NAMALWA (cell line): ENCODE measurements at regions not wholly inside any gene's neighbourhood (a gene's known extent, or its start where the extent isn't known, plus 50 kb on each side); places are given as distances from the start of the nearest gene placed in this dataset.
"Not testable (repeated sequence)": the region's sequence is repeated elsewhere in the genome, so short reads cannot be mapped to it uniquely, and the experiment has no call there.

ENCODE experiments used
- DNase-seq: peaks from one replicate; pipeline ENCODE4 v3.0.0-alpha.2; 2015; ENCODE audit warnings: low spot score

DNA sequence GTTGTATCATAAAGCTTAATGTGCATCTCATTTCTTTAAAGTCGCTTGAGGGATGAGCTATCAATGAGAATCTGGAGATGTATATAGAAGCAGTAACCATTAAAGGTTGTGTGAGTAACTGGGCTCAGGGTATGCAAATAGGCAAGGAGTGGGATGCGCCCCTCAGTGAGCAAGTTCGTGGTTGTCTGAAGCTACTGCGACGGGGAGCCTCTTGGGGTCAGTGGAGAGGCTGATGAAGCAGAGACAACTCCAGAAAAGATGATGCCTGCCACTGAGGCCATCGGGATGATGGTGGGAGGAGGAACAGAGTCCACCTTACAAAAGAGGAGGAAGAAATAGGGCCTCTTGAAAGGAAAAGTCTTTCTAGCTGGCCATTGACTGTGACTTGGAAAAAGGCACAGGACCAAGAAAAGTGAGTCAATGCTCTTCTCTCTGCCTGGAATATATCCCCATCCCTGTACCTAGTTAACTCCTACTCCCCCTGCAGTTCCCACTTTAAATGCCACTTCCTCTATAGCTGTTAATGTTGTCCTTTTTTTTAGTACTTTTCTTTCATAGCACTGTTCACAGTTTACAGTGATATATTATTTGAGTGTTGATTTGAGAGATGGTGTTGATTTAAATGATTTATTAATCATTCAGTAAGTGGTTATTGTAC lies 51.4 kb upstream of the LSM6 start:
- peak; percentile 43 for DNase-seq

DNA sequence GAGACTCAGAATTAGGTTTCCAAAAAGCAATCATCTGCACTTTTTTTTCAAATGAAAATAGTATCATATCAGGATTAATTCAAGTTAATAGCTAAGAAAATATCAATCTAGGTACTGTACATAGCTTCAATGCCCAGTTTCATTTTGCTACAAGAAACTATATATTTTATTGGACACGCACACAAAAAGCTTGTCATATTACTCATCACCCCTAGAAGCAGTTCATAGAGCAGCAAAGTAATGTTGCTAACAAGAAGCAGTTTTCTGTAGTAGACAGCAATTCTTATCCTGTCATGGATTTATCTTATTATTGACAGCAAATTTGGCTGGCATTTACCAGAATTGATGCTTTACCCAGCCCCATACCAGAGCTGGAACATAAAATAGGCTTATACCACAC lies 52.3 kb upstream of the LSM6 start:
- DNase-seq: no peak

DNA sequence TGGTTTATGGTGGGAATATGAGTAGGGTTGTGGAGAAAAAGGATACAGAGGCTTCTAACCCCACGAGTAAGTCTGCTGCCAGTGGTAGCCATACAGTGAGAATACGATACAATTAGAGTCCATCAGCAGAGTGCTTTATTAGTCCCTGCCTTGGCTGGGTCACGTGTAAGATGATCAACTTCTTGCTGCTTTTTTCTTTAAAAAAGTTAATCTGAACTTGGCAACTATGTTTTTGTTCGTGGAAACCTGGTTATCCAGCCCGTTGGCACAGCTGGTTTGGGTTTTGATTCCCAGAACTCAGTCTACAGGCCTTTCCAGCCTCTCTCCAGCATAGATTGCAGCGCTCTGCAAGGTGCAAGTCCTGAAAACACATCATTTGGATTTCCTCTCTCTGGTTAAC lies 53.1 kb upstream of the LSM6 start:
- no peak for DNase-seq

DNA sequence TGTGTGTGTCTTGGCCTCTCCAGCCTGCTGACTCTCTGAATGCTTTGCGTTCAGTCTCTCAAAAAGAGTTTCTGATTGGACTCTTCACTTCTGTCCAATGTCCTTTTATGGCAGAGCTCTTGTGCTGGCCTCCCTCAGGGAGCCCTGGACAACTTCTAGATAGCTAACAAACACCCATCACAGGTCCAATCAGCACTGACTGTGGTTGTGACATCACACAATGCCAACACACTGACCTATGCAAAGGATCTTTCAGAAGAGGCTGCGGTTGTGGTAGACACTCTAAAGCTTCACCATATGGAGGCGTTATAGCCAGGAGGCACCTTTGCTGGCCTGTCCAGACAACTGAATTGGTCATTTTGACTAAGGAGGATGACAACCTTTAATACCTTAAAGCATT lies 53.8 kb upstream of the LSM6 start:
- DNase-seq: no peak

DNA sequence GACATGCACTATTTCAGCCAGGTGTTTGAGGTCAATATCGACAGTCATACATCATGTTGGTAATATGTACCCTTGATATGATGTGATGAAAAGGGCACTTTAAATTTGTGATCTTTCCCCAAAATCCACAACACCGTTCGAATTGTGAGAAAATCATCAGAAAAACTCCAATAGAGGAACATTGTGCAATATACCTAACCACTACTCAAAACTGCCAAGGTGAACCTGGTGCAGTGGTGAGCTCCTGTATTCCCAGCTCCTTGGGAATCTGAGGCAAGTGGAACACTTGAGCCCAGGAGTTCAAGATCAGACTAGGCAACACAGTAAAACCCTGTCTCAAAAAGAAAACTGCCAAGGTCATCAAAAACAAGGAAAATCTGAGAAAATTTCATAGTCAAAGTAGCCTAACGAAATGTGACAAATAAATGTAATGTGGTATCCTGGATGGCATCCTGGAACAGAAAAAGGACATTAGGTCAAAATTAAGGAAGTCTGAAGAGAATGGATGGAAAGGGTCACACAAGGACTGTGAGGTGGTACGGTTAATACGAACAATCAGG lies 55.6 kb upstream of the LSM6 start:
- no peak for DNase-seq

DNA sequence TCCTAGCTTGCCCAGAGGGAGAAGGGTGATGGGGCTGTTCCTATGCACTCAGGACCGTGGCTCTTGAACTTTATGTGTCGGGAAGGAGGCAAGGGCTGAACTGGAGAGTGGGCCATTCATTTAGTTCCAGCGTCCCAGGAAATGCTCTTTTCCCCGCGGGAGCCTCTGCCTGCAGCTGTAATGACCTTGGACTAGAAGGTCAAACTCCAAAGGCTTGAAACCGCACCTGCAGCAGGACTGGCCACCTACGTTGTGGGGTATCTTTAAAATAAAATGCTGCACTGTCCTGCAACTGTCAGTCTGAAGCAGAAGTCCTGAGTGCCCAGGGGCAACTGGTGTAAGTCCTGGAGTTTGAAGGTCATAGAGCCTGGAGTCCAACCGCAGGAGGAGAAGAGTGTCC lies 61.5 kb upstream of the LSM6 start:
- DNase-seq: no peak

DNA sequence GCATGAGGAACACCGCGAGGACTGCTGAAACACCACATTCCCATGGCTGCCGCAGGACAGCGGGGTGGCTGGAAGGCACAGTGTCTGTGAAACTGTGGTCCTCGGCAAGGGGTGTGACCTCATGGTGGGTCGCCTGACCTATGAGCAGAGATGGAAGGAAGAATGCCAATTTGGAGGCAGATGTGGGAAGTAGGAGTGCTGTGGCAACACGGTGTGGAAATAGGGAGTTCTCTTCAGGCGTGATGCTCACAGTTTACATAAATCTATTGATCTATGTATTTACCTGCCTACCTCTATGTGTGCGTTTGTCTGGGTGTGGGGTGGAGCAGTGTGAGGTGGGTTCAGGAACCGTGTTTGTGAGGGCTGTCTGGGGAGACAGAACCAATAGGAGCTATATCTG lies 62.3 kb upstream of the LSM6 start:
- DNase-seq: no peak

DNA sequence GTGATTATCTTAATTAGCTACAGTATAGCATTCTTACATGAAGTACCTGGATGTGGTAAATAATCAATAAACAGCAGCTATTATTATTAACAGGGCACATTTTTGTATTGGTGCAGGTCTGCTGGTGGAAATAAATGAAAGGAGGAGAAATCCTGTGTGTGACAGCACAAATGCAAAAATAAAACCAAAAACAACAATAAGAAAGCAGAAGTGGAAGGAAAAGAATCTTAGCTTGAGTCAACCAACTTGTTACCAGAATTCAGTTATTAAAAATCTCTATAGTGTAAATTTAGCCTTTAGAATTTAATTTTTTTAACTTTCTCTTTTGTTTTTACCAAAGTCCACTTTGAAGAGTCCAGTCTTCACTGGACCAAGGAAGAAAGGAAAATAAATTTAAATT lies 63.1 kb upstream of the LSM6 start:
- no peak for DNase-seq

DNA sequence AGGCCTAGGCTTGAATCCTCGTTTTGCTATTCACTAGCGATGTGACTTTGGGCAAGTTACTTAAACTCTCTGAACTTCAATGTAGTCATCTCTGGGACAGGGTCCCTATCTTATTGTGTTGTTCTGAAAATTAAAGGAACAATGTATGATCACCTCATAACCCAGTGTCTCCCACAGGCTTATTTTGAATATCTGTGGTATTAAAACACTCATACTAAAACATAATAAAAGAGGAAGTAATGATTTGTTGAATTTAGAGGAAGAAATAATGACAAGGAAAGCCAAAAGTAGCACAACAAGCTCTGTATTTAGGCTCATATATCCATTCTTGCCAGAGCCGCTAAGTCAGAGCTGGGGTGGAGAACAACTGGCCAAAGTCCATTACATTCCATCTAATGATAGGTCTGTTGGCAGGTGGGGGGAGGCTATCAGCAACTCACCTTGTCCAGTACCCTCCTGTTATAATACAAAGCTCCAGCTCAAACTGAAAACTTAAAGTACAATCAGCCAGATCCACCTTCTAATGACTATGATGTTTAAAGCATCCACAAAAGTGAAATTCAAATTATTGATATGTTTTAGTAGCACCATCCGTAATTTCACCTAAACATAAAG lies 64.5 kb upstream of the LSM6 start:
- DNase-seq: no peak

DNA sequence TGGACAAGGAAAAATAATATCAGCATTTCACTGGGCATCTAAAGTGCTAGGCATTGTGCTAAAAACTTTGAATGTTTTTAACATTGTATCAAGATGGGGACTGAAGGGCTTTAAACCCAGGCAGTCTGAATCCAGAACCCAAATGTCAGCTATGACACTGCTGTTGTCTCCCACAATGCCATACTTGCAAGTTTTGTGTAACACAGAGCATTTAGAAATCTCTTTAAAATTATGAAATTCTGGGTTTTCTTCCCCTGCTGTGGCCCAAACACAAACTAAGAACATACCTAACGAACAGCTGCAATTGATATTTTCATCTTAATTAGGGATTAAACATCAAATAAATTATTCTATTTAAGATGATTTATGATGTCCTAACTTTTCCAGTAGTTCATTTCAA lies 66.8 kb upstream of the LSM6 start:
- no peak for DNase-seq

DNA sequence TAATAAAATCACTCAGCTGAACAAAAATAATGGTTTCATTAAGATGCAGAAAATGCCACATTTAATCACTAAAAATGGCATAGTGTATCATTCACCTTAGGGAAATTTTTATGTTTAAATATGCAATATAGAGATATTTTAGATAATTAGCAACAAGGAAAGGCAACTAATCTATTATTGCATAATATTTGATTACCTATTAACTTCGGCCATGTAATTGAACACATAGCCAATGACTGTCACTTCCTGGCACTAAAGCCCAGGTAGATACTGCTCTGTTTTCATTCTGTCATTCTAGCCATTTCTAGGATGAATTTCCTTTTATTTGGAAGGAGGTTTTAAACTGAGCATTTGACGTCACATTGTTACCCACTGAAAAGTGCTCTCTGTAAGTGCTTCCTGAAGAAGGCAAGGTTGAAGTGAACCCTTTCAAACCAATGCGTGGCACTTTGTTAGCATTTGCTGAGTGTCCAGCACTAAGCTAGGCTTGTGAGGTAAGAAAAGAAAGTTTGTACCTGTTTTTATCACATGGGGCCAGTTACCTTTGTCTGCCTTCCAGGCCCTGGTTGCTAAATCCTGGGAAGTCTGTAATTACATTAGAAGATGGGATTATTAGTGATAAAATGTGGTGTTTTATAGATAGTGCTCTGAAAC lies 67.8 kb upstream of the LSM6 start:
- DNase-seq: no peak

DNA sequence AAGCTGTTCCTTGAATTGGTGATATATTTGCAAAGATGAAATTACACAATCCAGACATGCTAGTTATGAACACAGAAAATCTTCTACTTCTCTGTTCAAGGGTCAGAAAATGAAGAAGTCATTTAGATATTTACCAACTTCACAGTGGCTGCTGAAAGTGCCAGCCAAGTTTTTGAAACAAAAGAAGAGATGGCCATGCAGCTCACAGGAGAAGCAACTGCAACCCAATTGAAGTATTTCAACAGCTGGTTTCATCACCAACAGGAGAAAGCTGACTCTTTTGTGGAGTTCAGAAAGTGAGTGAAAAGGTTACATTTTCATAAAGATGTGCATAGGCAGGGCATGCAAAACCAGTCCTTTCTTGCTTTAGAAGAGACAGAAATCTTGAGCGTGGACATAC lies 70.1 kb upstream of the LSM6 start:
- no peak for DNase-seq

DNA sequence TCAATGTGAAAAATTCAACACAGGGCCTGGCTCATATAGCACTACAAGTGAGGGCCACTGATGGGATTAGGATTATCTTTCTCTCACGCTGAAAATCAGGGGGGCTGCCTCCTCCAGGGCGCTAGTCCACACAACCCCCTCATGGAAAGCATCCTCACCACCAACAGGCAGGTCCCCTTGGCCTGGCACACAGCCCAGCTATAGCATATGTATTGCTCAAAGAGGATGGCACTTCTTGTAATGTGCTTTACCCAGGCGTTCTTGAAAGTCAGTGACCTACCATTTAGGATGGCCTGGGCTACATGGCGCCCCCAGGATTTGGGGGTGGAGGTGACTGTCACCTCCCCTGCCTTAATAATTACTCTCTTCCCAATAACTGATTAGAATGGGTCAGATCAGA lies 71.0 kb upstream of the LSM6 start:
- no peak for DNase-seq

DNA sequence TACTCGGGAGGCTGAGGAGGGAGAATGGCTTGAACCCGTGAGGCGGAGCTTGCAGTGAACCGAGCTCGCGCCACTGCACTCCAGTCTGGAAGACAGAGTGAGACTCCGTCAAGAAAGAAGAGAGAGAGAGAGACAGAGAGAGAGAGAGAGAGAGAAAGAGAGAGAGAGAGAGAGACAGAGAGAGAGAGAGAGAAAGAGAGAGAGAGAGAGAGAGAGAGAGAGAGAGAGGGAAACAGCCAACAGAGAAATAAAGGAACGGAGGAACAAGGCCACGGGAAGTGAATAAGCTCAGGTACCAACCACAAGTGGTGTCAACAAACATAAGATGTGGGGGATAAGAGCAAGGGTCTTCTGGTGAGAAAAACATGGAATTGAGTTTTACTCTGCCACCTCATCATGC lies 71.5 kb upstream of the LSM6 start:
- not testable (repeated sequence) for DNase-seq

DNA sequence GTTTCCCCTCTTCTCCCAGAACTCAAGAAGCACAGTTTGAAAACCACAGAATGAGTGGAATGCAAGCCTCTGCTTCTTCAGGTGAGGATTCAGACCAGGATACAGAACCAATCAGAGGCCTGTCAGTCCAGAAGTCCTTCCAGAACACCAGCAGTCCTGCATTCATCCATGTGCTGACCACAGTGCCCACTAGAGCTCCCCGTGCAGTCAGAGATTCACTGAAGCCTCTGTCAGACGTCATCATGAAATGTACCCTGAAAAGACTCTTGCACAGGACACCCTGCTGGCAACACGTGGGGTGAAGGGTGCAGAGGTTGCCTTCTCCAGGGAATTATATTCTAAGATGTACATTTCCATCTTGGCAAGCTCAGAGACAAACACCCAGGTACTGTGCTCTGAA lies 75.9 kb upstream of the LSM6 start:
- no peak for DNase-seq

DNA sequence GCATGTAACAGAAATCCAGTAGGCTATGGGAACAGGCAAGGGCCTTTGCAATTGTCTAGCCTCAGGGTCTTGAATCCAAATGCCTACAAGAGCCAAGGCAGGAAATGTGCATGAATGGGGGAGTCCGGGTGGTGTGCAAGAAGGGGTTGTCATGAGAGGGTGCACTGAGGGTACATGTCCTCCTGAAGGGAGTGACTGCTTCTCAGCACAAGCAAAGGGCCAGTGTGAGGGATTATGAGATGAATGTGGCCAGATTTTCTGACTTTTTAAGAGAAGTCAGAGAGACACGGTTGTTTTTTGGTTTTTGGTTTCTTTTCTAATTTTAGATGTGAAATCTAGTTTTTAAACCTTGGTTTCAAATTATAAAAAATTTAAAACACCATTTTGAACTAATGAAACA lies 76.5 kb upstream of the LSM6 start:
- no peak for DNase-seq

DNA sequence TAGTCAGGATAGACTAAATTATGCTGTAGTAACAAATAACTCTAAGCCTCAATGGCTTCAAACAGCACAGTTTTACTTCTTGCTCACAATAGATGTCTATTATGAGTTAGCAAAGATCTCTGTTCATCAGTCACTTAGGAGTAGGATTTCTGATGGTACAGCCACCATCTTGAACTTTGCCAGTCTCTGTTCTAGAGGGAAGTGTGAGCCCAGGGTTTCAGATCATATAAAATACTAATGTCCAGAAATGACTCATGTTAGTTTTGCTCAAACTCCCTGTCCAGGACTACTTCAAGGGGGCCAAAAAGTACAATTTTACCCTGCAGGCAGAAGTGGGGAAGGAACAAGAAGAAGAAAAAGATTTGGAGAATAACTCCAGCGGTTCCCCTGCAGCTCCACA lies 77.1 kb upstream of the LSM6 start:
- no peak for DNase-seq

DNA sequence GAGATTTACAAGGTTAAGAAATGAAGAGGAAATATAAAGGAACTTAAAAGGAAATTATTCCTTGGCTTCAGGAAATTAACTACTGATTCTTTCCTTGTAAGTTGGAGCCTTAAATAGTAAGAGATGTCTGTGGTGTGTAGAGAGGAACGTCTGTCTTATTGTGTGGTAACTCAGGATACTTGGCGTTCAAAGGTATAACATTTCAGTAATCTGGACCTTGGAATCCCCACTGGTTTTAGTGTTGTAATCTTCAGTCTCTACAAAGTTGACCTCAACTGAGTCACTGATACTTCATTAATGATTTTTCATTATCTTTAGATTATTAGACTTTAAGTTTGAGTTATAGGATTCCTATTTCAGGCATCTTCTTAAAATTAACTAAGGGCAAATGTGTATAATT lies 79.1 kb upstream of the LSM6 start:
- no peak for DNase-seq

DNA sequence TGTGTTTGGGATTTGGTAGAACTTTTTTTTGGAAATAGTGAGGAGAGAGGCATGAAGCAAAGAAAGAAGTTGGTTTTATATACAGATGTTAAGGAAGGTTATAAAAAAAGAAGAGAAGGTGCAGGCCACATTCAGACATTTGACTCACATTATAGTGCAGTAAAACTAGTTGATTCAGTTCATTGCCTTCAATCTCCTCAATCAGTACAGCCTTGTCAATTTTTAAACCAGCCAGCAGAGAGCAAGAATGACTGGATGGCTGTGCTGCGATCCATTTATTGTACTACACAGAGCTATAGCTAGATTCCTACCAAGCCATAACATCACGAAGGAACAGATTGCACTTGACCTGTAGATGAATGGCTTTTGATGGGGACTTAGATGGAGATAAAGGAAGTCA lies 79.7 kb upstream of the LSM6 start:
- DNase-seq: no peak

DNA sequence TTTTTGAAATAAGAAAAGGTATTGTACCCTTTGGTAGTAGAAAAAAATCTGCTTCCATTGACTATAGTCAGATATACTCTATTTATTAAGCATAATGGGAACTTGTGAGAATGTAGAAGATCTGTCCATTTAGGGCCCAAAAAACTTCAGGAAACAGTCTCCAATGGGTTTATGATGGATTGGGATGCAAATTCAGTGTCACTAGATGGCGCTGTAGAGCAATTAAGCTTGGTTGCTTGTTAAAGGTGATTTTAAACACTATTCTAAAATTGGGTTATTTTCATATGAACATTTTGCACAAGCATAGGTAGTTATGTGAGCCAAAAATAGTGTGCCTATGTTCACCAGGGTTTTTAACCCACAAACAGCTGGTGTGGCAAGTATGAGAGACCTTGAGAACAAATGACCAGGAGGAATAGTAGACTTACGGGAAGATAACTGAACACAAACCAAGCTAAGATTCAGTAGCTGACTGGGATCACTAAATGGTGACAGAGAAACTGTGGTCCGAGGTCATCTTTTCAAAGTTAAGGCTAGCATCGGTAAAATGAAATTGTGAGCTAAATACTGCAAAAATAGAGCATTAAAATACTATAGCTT lies 80.3 kb upstream of the LSM6 start:
- peak; percentile 61 for DNase-seq

DNA sequence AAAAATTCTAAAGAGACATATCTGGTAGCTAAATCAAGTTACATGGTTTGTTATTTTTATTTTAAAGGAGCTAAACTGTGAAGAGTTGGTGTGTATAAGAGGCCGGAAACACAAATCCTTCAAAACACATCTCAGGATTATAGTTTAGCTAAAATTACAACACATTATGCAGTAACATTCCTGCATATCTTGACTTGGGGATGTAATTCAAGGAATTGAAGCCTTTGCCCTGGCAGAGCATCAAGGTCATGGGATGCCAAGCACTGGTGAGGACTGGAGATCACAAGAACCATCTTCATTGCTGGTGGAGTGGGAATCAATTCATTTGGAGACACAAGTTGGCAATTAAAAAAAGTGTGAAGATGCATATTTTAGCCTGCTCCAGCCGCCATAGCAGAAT lies 86.8 kb upstream of the LSM6 start:
- no peak for DNase-seq

DNA sequence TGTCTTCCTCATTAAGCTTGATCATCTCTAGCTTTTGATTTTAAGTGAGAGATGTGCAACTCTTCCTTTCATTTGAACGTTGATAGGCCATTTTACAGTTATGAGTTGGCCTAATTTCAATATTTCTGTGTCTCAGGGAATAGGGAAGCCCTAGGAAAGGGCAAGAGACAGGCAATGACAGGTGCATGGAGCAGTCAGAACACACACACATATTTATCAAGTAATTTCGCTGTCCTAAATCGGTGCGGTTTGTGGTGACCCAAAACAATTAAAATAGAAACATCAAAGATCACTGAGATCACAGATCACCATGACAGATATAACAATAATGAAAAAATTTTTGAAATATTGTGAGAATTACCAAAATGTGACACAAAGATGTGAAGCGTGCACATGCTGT lies 87.7 kb upstream of the LSM6 start:
- no peak for DNase-seq

DNA sequence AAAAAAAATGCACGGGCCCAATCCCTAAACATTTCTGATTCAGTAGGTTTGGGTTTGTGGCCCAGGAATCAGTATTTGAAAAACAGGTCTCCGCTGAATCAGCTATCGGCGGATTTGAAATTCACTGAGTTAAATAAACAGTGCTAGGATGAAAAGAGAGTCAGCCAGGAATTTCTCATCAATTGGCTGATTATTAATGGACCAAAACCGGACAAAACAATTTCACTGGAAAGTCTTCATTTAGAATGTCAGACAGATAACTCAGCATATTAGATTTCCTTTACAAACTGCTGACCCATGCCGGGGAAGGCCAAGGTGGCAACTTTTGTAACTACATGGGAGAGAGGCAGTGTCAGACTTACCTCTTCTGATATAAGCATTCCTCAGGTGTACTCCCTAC lies 99.4 kb upstream of the LSM6 start:
- no peak for DNase-seq
